ENCODE measurements at regions not wholly inside any gene's neighbourhood (a gene's known extent, or its start where the extent isn't known, plus 50 kb on each side); places are given as distances from the start of the nearest gene placed in this dataset.

DNA sequence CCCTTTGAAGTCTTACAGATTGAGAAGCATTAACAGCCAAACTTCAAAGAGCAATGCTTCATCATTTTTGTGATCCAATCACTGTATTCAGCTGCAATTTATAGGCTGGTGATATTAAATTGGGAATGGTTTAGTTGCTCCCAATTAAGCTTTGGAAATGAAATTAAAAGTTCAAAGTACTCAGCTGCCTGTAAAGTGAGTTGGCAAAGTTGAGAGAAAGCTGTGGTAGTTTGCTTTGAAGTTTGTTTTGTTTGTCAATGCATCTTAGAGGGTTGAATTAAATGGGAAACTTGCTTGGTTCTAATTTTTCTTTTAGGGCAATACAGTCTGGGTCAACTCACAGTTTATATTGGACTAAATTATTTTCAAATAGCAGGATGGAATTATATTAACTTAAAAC lies 238.4 kb upstream of the CTSO start:
- Histone ChIP-seq H3K79me2 (ENCODE audit: low read depth) (no peaks in the 10 kb centered on the region), H2AFZ (replicated peaks) (no peak overlapping the region), H3K27me3 (no peaks in the 10 kb centered on the region), H3K9me3 (ENCODE audit: low read depth) (no peaks in the 10 kb centered on the region), H3F3A (ENCODE audit: low read depth) (no peaks in the 10 kb centered on the region), H3K4me2 (no peak overlapping the region), H3K4me1 (no peaks in the 10 kb centered on the region), H4K20me1 (ENCODE audit: low read depth) (no peaks in the 10 kb centered on the region), H3K9ac (no peak overlapping the region), H3K36me3 (no peaks in the 10 kb centered on the region), H3K4me3 (no peak overlapping the region), H3K27ac (no peak overlapping the region)
- Mint-ChIP-seq H3K27ac (no peak overlapping the region), H3K4me1 (peaks cover 7% of the 10 kb centered on the region), H3K36me3 (no peaks in the 10 kb centered on the region), H3K27me3 (ENCODE audit: insufficient read depth, low read depth) (no peaks in the 10 kb centered on the region), H3K9me3 (no peaks in the 10 kb centered on the region), H3K4me3 (no peak overlapping the region)
- TF ChIP-seq, protein P1, sequence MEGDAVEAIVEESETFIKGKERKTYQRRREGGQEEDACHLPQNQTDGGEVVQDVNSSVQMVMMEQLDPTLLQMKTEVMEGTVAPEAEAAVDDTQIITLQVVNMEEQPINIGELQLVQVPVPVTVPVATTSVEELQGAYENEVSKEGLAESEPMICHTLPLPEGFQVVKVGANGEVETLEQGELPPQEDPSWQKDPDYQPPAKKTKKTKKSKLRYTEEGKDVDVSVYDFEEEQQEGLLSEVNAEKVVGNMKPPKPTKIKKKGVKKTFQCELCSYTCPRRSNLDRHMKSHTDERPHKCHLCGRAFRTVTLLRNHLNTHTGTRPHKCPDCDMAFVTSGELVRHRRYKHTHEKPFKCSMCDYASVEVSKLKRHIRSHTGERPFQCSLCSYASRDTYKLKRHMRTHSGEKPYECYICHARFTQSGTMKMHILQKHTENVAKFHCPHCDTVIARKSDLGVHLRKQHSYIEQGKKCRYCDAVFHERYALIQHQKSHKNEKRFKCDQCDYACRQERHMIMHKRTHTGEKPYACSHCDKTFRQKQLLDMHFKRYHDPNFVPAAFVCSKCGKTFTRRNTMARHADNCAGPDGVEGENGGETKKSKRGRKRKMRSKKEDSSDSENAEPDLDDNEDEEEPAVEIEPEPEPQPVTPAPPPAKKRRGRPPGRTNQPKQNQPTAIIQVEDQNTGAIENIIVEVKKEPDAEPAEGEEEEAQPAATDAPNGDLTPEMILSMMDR (IDR thresholded peaks at IDR 0.05): no peak
- no peak for TF ChIP-seq EZH2phosphoT487 (IDR thresholded peaks at IDR 0.05)
- TF ChIP-seq EZH2 (IDR thresholded peaks at IDR 0.05): no peak
- no peak for DNase-seq (ENCODE audit: low spot score)

DNA sequence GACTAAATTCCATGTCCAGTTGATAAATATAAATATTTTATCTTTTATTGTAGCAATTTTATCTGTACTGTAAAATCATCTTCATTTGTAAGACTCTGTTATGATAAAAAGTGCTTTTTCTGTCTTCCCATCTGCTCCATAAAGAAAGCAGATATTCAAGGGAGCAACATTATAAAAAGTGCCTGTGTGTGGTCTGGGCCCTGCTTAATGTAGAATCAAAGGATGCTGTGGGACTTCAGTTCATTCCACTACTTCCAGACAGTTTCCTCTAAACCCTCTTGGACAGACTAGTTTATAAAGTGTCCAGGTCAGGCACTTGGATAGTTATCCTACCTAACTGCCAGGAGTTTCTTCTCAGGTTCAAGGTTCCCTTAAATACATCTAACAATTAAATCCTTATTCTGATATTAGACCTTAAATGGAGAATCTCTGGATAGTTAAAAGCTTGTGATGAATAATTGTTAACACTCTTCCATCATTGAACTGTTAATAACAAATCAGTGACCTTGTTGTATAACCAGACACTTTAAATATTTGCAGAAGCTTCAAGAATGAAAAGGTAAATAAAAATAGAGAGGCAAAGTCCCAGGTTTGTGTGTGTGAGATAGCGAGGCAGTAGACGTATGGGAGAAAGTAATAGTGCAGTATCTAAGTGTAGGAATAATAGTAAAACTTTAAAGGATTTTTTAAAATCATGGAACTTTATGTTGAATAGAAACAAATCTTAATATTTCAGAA lies 237.5 kb upstream of the CTSO start:
- H2AFZ ChIP-seq (replicated peaks): no peak overlapping the region
- H3K36me3 Mint-ChIP-seq: no peaks in the 10 kb centered on the region

DNA sequence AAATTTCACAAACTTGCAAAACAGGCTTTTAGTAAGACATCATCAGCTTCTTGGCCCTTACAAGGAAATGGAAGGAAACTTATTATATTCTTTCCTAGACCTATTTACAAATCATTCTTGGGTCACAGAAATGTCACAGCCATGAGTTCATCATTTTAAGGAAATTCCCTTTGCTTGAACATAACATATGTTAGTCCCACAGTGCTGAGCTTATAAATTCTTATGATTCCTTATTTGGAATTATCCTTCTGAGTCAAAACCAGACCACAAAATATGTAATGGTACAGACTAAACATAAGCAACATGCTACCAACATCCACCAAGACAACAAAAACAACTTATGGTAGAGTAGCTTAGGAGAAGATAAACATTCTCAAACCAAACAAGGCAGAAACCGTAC lies 236.9 kb upstream of the CTSO start:
- no peaks in the 10 kb centered on the region for H3K27me3 ChIP-seq
- no peak overlapping the region for H3K4me2 ChIP-seq
- TF ChIP-seq, protein P1 (IDR thresholded peaks at IDR 0.05): no peak
- TF ChIP-seq EZH2phosphoT487 (IDR thresholded peaks at IDR 0.05) (no peak), EZH2 (IDR thresholded peaks at IDR 0.05) (no peak)
- no peaks in the 10 kb centered on the region for H3K9me3 ChIP-seq (ENCODE audit: low read depth)
- no peak for DNase-seq (ENCODE audit: low spot score)
- H3K4me1 Mint-ChIP-seq: peaks cover 7% of the 10 kb centered on the region
- no peak overlapping the region for H3K4me3 ChIP-seq
- H3K79me2 ChIP-seq (ENCODE audit: low read depth): no peaks in the 10 kb centered on the region
- H3K4me3 Mint-ChIP-seq: no peak overlapping the region
- no peaks in the 10 kb centered on the region for H3K9me3 Mint-ChIP-seq
- no peaks in the 10 kb centered on the region for H3K36me3 ChIP-seq
- H3K27ac ChIP-seq: no peak overlapping the region
- H3K9ac ChIP-seq: no peak overlapping the region
- H3K4me1 ChIP-seq: no peaks in the 10 kb centered on the region
- H4K20me1 ChIP-seq (ENCODE audit: low read depth): no peaks in the 10 kb centered on the region
- peaks cover under 1% of the 10 kb centered on the region for H3K27me3 Mint-ChIP-seq (ENCODE audit: insufficient read depth, low read depth)
- H3K27ac Mint-ChIP-seq: no peak overlapping the region
- no peaks in the 10 kb centered on the region for H3K36me3 Mint-ChIP-seq
- no peak overlapping the region for H2AFZ ChIP-seq (replicated peaks)
- no peaks in the 10 kb centered on the region for H3F3A ChIP-seq (ENCODE audit: low read depth)

More for the DNA sequence above, 237.5 kb upstream of the CTSO start:
- TF ChIP-seq EZH2phosphoT487 (IDR thresholded peaks at IDR 0.05) (no peak), EZH2 (IDR thresholded peaks at IDR 0.05) (no peak)
- TF ChIP-seq, protein P1 (IDR thresholded peaks at IDR 0.05): no peak
- no peaks in the 10 kb centered on the region for H3K27me3 ChIP-seq
- H3F3A ChIP-seq (ENCODE audit: low read depth): no peaks in the 10 kb centered on the region
- no peaks in the 10 kb centered on the region for H3K36me3 ChIP-seq
- Mint-ChIP-seq H3K27ac (no peak overlapping the region), H3K4me1 (peaks cover 7% of the 10 kb centered on the region), H3K27me3 (ENCODE audit: insufficient read depth, low read depth) (no peaks in the 10 kb centered on the region), H3K9me3 (no peaks in the 10 kb centered on the region), H3K4me3 (no peak overlapping the region)
- no peak overlapping the region for H3K4me3 ChIP-seq
- no peaks in the 10 kb centered on the region for H3K9me3 ChIP-seq (ENCODE audit: low read depth)
- H3K4me2 ChIP-seq: no peak overlapping the region
- H3K9ac ChIP-seq: no peak overlapping the region
- H4K20me1 ChIP-seq (ENCODE audit: low read depth): no peaks in the 10 kb centered on the region
- no peak for DNase-seq (ENCODE audit: low spot score)
- H3K79me2 ChIP-seq (ENCODE audit: low read depth): no peaks in the 10 kb centered on the region
- no peak overlapping the region for H3K27ac ChIP-seq
- H3K4me1 ChIP-seq: no peaks in the 10 kb centered on the region

Data from neural progenitor cell (in vitro differentiated cells).